ENCODE measurements at regions not wholly inside any gene's neighbourhood (a gene's known extent, or its start where the extent isn't known, plus 50 kb on each side); places are given as distances from the start of the nearest gene placed in this dataset.
A peak's percentile ranks its signal among the peaks of the same experiment; 100 is the strongest.
"Not testable (repeated sequence)": the region's sequence is repeated elsewhere in the genome, so short reads cannot be mapped to it uniquely, and the experiment has no call there.

- H3K27me3 ChIP-seq: no peaks in the 10 kb centered on the region
- H3K4me3 ChIP-seq: no peak overlapping the region
- H3K36me3 ChIP-seq: no peaks in the 10 kb centered on the region
- peak overlapping the region; percentile 59 to 84 (median 80) for H3K4me2 ChIP-seq
- H3K4me1 ChIP-seq: peaks cover 29 to 47% (median 42%) of the 10 kb centered on the region in 10 experiments
- TF ChIP-seq Cebpa-rat (IDR thresholded peaks at IDR 0.05): no peak
- H3K9ac ChIP-seq: peak overlapping the region in 5 of 11 experiments; percentile 50 to 75 (median 71); a peak in 9 of 22 replicates
- peaks cover 0 to 32% (median 7%) of the 10 kb centered on the region in 11 experiments; a peak in 12 of 22 replicates for H3K9me3 ChIP-seq (replicated peaks in 1 of 11)
- H3K27ac ChIP-seq: peak overlapping the region in 10 of 11 experiments; percentile 76 to 96 (median 89); a peak in 19 of 22 replicates
- H4K20me1 ChIP-seq: no peaks in the 10 kb centered on the region
These were observed 310.3 kb downstream of the TRIM36 start for GRCh38 chr5:114859438-114859735.

GRCh38 chr5:114858665-114859437, 310.9 kb downstream of the TRIM36 start:
- H3K9ac ChIP-seq: peak overlapping the region in 10 of 11 experiments; percentile 50 to 75 (median 62); a peak in 20 of 22 replicates
- H3K4me3 ChIP-seq: peak overlapping the region in 2 of 10 experiments; percentile 3 to 39; a peak in 3 of 20 replicates
- peaks cover 29 to 50% (median 42%) of the 10 kb centered on the region in 10 experiments for H3K4me1 ChIP-seq
- H3K4me2 ChIP-seq: peak overlapping the region; percentile 59 to 84 (median 80)
- no peaks in the 10 kb centered on the region for H3K27me3 ChIP-seq
- H4K20me1 ChIP-seq: no peaks in the 10 kb centered on the region
- H3K9me3 ChIP-seq (replicated peaks in 1 of 11): peaks cover 0 to 29% (median 7%) of the 10 kb centered on the region in 11 experiments; a peak in 12 of 22 replicates
- H3K27ac ChIP-seq: peak overlapping the region; percentile 9 to 96 (median 89); a peak in 21 of 22 replicates
- TF ChIP-seq Cebpa-rat (IDR thresholded peaks at IDR 0.05): no peak
- no peaks in the 10 kb centered on the region for H3K36me3 ChIP-seq

DNA sequence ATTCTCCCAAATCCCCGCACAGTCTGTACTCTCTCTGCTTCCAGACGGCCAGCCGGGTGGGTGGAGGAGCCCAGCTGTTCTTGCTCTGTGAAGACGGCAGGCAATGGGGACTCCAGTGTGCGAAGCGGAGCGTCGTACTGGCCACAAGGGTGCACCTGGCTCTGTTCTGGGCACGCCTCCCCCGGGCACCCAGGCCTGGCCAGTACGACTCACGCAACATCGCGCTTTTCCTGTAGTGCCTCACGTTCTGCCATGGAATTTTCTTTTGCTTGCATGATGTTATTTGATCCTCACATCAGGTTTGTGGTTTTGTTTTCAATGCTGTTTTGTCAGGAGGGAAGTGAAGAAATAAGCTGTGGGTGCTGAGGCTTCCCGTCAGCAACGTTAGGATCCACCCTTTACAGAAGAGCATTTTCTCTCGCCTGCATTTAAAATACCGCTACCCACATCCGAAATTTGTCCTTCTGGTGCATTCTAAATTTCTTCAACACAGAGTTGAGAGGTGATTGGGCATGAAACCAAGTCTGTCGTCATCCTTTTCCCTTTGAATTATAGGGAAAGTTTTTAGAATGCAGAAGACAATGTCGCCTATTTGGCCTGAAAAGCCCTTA, 311.7 kb downstream of the TRIM36 start:
- Histone ChIP-seq H3K27me3 (no peaks in the 10 kb centered on the region), H4K20me1 (no peaks in the 10 kb centered on the region), H3K4me3 (peak overlapping the region in 6 of 10 experiments; percentile 3 to 39 (median 29); a peak in 8 of 20 replicates), H3K27ac (peak overlapping the region; percentile 27 to 96 (median 89); a peak in 21 of 22 replicates), H3K9me3 (replicated peaks in 1 of 11) (peaks cover 0 to 30% (median 8%) of the 10 kb centered on the region in 11 experiments; a peak in 12 of 22 replicates), H3K4me2 (peak overlapping the region; percentile 59 to 84 (median 80)), H3K9ac (peak overlapping the region in 10 of 11 experiments; percentile 56 to 78 (median 73); a peak in 21 of 22 replicates), H3K36me3 (no peaks in the 10 kb centered on the region), H3K4me1 (peaks cover 29 to 52% (median 42%) of the 10 kb centered on the region in 10 experiments)
- peak in 10 of 11 experiments; percentile 25 to 98 (median 94); a peak in 17 of 22 replicates for TF ChIP-seq Cebpa-rat (IDR thresholded peaks at IDR 0.05)

DNA sequence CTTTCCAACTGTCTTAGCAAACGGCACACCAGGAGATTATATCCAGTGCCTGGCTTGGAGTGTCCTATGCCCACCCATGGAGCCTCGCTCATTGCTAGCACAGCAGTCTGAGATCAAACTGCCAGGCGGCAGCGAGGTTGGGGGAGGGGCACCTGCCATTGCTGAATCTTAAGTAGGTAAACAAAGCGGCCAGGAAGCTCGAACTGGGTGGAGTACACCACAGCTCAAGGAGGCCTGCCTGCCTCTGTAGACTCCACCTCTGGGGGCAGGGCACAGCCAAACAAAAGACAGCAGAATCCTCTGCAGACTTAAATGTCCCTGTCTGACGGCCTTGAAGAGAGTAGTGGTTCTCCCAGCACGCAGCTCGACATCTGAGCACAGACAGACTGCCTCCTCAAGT, 325.0 kb downstream of the TRIM36 start:
- not testable (repeated sequence) for H3K27ac ChIP-seq, H3K4me2 ChIP-seq
- peaks cover 8 to 33% (median 23%) of the 10 kb centered on the region in 11 experiments; a peak in 18 of 22 replicates for H3K9me3 ChIP-seq (replicated peaks in 1 of 11)

DNA sequence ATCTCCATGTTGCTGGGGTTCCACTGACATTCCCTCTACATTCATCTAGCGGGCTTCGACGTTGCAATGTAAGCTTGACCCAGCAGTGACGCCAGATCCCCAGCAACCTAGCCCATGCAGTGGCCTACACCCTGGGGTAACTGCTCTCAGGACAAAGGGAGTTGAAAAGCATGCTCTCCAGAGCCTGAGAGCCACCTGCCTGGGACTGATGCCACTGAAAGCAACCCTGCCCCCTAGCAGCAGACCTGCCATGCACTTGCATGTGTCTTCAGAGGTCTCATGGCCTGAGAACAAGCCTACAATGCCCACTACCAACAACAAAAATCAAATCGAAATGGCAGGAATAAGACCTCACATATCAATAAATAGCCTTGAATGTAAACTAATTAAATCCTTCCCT, 330.3 kb downstream of the TRIM36 start:
- no peak for TF ChIP-seq Cebpa-rat (IDR thresholded peaks at IDR 0.05)
- H3K4me1 ChIP-seq: no peaks in the 10 kb centered on the region
- H4K20me1 ChIP-seq: no peaks in the 10 kb centered on the region
- H3K27me3 ChIP-seq: no peaks in the 10 kb centered on the region; a peak in 1 of 22 replicates
- H3K4me3 ChIP-seq: no peak overlapping the region
- no peaks in the 10 kb centered on the region for H3K36me3 ChIP-seq
- no peak overlapping the region for H3K27ac ChIP-seq
- no peak overlapping the region for H3K4me2 ChIP-seq
- H3K9me3 ChIP-seq (replicated peaks in 1 of 11): peaks cover 0 to 8% (median 4%) of the 10 kb centered on the region in 11 experiments; a peak in 8 of 22 replicates
- no peak overlapping the region for H3K9ac ChIP-seq

More for the DNA sequence above, 325.0 kb downstream of the TRIM36 start:
- H3K4me1 ChIP-seq, H3K27me3 ChIP-seq, H4K20me1 ChIP-seq, H3K4me3 ChIP-seq, H3K36me3 ChIP-seq, H3K9ac ChIP-seq: not testable (repeated sequence)

GRCh38 chr5:114838937-114839336, 330.8 kb downstream of the TRIM36 start:
- H3K4me1 ChIP-seq: no peaks in the 10 kb centered on the region
- H4K20me1 ChIP-seq: no peaks in the 10 kb centered on the region
- H3K36me3 ChIP-seq: no peaks in the 10 kb centered on the region
- no peak for TF ChIP-seq Cebpa-rat (IDR thresholded peaks at IDR 0.05)
- no peak overlapping the region for H3K9ac ChIP-seq
- no peak overlapping the region for H3K4me3 ChIP-seq
- H3K27ac ChIP-seq: no peak overlapping the region
- no peak overlapping the region for H3K4me2 ChIP-seq
- H3K9me3 ChIP-seq (replicated peaks in 1 of 11): peaks cover 0 to 4% (median 0%) of the 10 kb centered on the region in 11 experiments; a peak in 2 of 22 replicates
- H3K27me3 ChIP-seq: no peaks in the 10 kb centered on the region; a peak in 1 of 22 replicates

GRCh38 chr5:114830114-114830513, 339.6 kb downstream of the TRIM36 start:
- H3K9me3 ChIP-seq (replicated peaks in 1 of 11): peaks cover 14 to 27% (median 19%) of the 10 kb centered on the region in 11 experiments

GRCh38 chr5:114822863-114823262, 346.8 kb downstream of the TRIM36 start:
- H3K4me2 ChIP-seq: no peak overlapping the region
- no peaks in the 10 kb centered on the region for H4K20me1 ChIP-seq
- no peak overlapping the region for H3K27ac ChIP-seq
- no peaks in the 10 kb centered on the region for H3K27me3 ChIP-seq
- TF ChIP-seq Cebpa-rat (IDR thresholded peaks at IDR 0.05): no peak
- no peak overlapping the region for H3K9ac ChIP-seq
- H3K4me1 ChIP-seq: no peaks in the 10 kb centered on the region
- H3K36me3 ChIP-seq: no peaks in the 10 kb centered on the region
- peaks cover 31 to 65% (median 46%) of the 10 kb centered on the region in 11 experiments for H3K9me3 ChIP-seq (replicated peaks in 1 of 11)
- H3K4me3 ChIP-seq: no peak overlapping the region

More at GRCh38 chr5:114830114-114830513, 339.6 kb downstream of the TRIM36 start:
- no peaks in the 10 kb centered on the region for H4K20me1 ChIP-seq
- no peaks in the 10 kb centered on the region for H3K27me3 ChIP-seq
- H3K4me2 ChIP-seq: peak overlapping the region in 5 of 11 experiments; percentile 10 to 36 (median 18); a peak in 4 of 22 replicates
- no peak overlapping the region for H3K27ac ChIP-seq
- H3K9ac ChIP-seq: no peak overlapping the region
- H3K4me3 ChIP-seq: no peak overlapping the region
- peaks cover 0 to 7% (median 0%) of the 10 kb centered on the region in 10 experiments; a peak in 2 of 20 replicates for H3K4me1 ChIP-seq
- TF ChIP-seq Cebpa-rat (IDR thresholded peaks at IDR 0.05): no peak
- H3K36me3 ChIP-seq: no peaks in the 10 kb centered on the region

- H4K20me1 ChIP-seq: no peaks in the 10 kb centered on the region
- H3K4me1 ChIP-seq: no peaks in the 10 kb centered on the region
- no peak overlapping the region for H3K9ac ChIP-seq
- H3K9me3 ChIP-seq (replicated peaks in 1 of 11): peaks cover 31 to 61% (median 46%) of the 10 kb centered on the region in 11 experiments
- no peak overlapping the region for H3K27ac ChIP-seq
- H3K4me2 ChIP-seq: no peak overlapping the region
- no peak overlapping the region for H3K4me3 ChIP-seq
- no peaks in the 10 kb centered on the region for H3K27me3 ChIP-seq
- no peaks in the 10 kb centered on the region for H3K36me3 ChIP-seq
- TF ChIP-seq Cebpa-rat (IDR thresholded peaks at IDR 0.05): no peak
These were observed 347.3 kb downstream of the TRIM36 start for GRCh38 chr5:114822436-114822835.

Data from BLaER1 treated with 17β-estradiol and CSF1 and Interleukin-3, amounts not matched to agents 10 nM and 100 nM (cell line).